HG03039 (cell line): ENCODE measurements at regions not wholly inside any gene's neighbourhood (a gene's known extent, or its start where the extent isn't known, plus 50 kb on each side); places are given as distances from the start of the nearest gene placed in this dataset.
"Not testable (repeated sequence)": the region's sequence is repeated elsewhere in the genome, so short reads cannot be mapped to it uniquely, and the experiment has no call there.

Experiments used
- ATAC-seq: cut with Tn5 transposase; IDR thresholded peaks from one replicate; pipeline ENCODE4 v1.9.1; 2021; ENCODE audit warnings: mild to moderate bottlenecking, moderate library complexity; ENCODE audit not compliant: unreplicated experiment

GRCh38 chr2:87631402-87631801, 116.5 kb upstream of the PLGLB2 start:
- ATAC-seq: not testable (repeated sequence)

GRCh38 chr2:87633287-87633963, 114.5 kb upstream of the PLGLB2 start:
- ATAC-seq: not testable (repeated sequence)

- not testable (repeated sequence) for ATAC-seq
Measured at GRCh38 chr2:87634106-87634505, 113.8 kb upstream of the PLGLB2 start.

- not testable (repeated sequence) for ATAC-seq
Measured at GRCh38 chr2:87634971-87635650, 112.8 kb upstream of the PLGLB2 start.

- ATAC-seq: not testable (repeated sequence)
Measured at GRCh38 chr2:87636246-87636645, 111.6 kb upstream of the PLGLB2 start.

- not testable (repeated sequence) for ATAC-seq
Measured at GRCh38 chr2:87636735-87637134, 111.2 kb upstream of the PLGLB2 start.

GRCh38 chr2:87637249-87637990, 110.5 kb upstream of the PLGLB2 start:
- not testable (repeated sequence) for ATAC-seq

GRCh38 chr2:87638114-87638807, 109.6 kb upstream of the PLGLB2 start:
- not testable (repeated sequence) for ATAC-seq

GRCh38 chr2:87638872-87639271, 109.0 kb upstream of the PLGLB2 start:
- not testable (repeated sequence) for ATAC-seq

GRCh38 chr2:87639801-87640440, 108.0 kb upstream of the PLGLB2 start:
- ATAC-seq: not testable (repeated sequence)

GRCh38 chr2:87640961-87641563, 106.8 kb upstream of the PLGLB2 start:
- ATAC-seq: not testable (repeated sequence)

GRCh38 chr2:87643165-87643564, 104.7 kb upstream of the PLGLB2 start:
- ATAC-seq: not testable (repeated sequence)

- not testable (repeated sequence) for ATAC-seq
Measured at GRCh38 chr2:87647737-87648498, 100.0 kb upstream of the PLGLB2 start.

GRCh38 chr2:87648815-87649214, 99.1 kb upstream of the PLGLB2 start:
- ATAC-seq: not testable (repeated sequence)

- ATAC-seq: not testable (repeated sequence)
Measured at GRCh38 chr2:87649871-87650270, 98.0 kb upstream of the PLGLB2 start.

- not testable (repeated sequence) for ATAC-seq
Measured at GRCh38 chr2:87650837-87651236, 97.0 kb upstream of the PLGLB2 start.

- not testable (repeated sequence) for ATAC-seq
Measured at GRCh38 chr2:87651589-87651988, 96.3 kb upstream of the PLGLB2 start.

GRCh38 chr2:87653373-87653772, 94.5 kb upstream of the PLGLB2 start:
- ATAC-seq: not testable (repeated sequence)

- ATAC-seq: not testable (repeated sequence)
Measured at GRCh38 chr2:87654136-87654814, 93.6 kb upstream of the PLGLB2 start.
